ENCODE measurements at regions not wholly inside any gene's neighbourhood (a gene's known extent, or its start where the extent isn't known, plus 50 kb on each side); places are given as distances from the start of the nearest gene placed in this dataset.
"Not testable (repeated sequence)": the region's sequence is repeated elsewhere in the genome, so short reads cannot be mapped to it uniquely, and the experiment has no call there.

- TF ChIP-seq KLF10 (tag by site-specific recombination; IDR thresholded peaks at IDR 0.05): peak; percentile 72; the same call in 1 of the 2 replicates
- TF ChIP-seq ZBTB1 (tag by site-specific recombination; IDR thresholded peaks at IDR 0.05): peak; percentile 75; the same call in 1 of the 2 replicates
- peak; percentile 29 for TF ChIP-seq ZNF510 (tag by site-specific recombination; IDR thresholded peaks at IDR 0.05; ENCODE audit: insufficient replicate concordance)
- peak; percentile 68; the same call in 1 of the 2 replicates for TF ChIP-seq ZNF394 (tag by site-specific recombination; IDR thresholded peaks at IDR 0.05; ENCODE audit: borderline replicate concordance)
- TF ChIP-seq ZNF324 (tag by site-specific recombination; IDR thresholded peaks at IDR 0.05): no peak
- peak; percentile 91 for TF ChIP-seq ZNF398 (tag by site-specific recombination; IDR thresholded peaks at IDR 0.05)
- TF ChIP-seq WT1 (tag by site-specific recombination; IDR thresholded peaks at IDR 0.05): peak; percentile 70
- TF ChIP-seq SP7 (tag by site-specific recombination; IDR thresholded peaks at IDR 0.05): peak; percentile 94
- TF ChIP-seq ZSCAN18 (tag by site-specific recombination; IDR thresholded peaks at IDR 0.05): no peak
- TF ChIP-seq ZNF580 (tag by site-specific recombination; IDR thresholded peaks at IDR 0.05): peak; percentile 60; the same call in 1 of the 2 replicates
- TF ChIP-seq ZNF843 (tag by site-specific recombination; IDR thresholded peaks at IDR 0.05): peak; percentile 93
- peak; percentile 66 for TF ChIP-seq ZSCAN4 (tag by site-specific recombination; IDR thresholded peaks at IDR 0.05)
- TF ChIP-seq ZNF140 (tag by site-specific recombination; IDR thresholded peaks at IDR 0.05): no peak
These were observed 177.1 kb upstream of the SVIL start (continued) for GRCh38 chr10:29811751-29812427.

- Histone ChIP-seq H3K4me3 (ENCODE audit: low read depth, low read length) (no peak overlapping the region), H3K4me1 (ENCODE audit: control insufficient read depth, insufficient read depth, low read length) (peaks cover 14% of the 10 kb centered on the region), H3K36me3 (ENCODE audit: control insufficient read depth in 2 of 2, insufficient read depth in 1 of 2, low read length in 2 of 2) (no peaks in the 10 kb centered on the region), H3K9me3 (ENCODE audit: control insufficient read depth, insufficient read depth, low read depth, low read length) (no peaks in the 10 kb centered on the region), H3K27ac (ENCODE audit: extremely low read depth, low read depth, low read length) (peak overlapping the region; percentile 79; the same call in 1 of the 2 replicates)
- ChIA-PET CTCF (no interaction called here), POLR2A (no interaction called here)
- TF ChIP-seq PRDM6 (tag by site-specific recombination; IDR thresholded peaks at IDR 0.05): no peak
- no peak for TF ChIP-seq KLF8 (tag by site-specific recombination; IDR thresholded peaks at IDR 0.05)
- no peak for TF ChIP-seq ZNF621 (tag by site-specific recombination; IDR thresholded peaks at IDR 0.05)
- no peak for TF ChIP-seq ZNF785 (tag by site-specific recombination; IDR thresholded peaks at IDR 0.05)
- TF ChIP-seq ZSCAN18 (tag by site-specific recombination; IDR thresholded peaks at IDR 0.05): no peak
- TF ChIP-seq ZNF560 (tag by site-specific recombination; IDR thresholded peaks at IDR 0.05; ENCODE audit: borderline replicate concordance): no peak
- TF ChIP-seq ZNF558 (tag by site-specific recombination; IDR thresholded peaks at IDR 0.05): no peak
- TF ChIP-seq ZNF768 (tag by site-specific recombination; IDR thresholded peaks at IDR 0.05): no peak
- no peak for TF ChIP-seq ZNF202 (tag by site-specific recombination; IDR thresholded peaks at IDR 0.05; ENCODE audit: borderline replicate concordance)
- no peak for TF ChIP-seq ZBTB21 (tag by site-specific recombination; IDR thresholded peaks at IDR 0.05)
- TF ChIP-seq ZNF654 (tag by site-specific recombination; IDR thresholded peaks at IDR 0.05; ENCODE audit: low read depth): no peak
- TF ChIP-seq GLI4 (tag by site-specific recombination; IDR thresholded peaks at IDR 0.05): no peak
- no peak for TF ChIP-seq ZNF596 (tag by site-specific recombination; IDR thresholded peaks at IDR 0.05)
- no peak for TF ChIP-seq ZNF626 (tag by site-specific recombination; IDR thresholded peaks at IDR 0.05)
- no peak for TF ChIP-seq ZXDB (tag by site-specific recombination; IDR thresholded peaks at IDR 0.05)
These were observed 176.0 kb upstream of the SVIL start for GRCh38 chr10:29810816-29811215.

GRCh38 chr10:29810231-29810630 lies 175.5 kb upstream of the SVIL start:
- POLR2A ChIA-PET; H3K9me3 ChIP-seq (ENCODE audit: control insufficient read depth, insufficient read depth, low read depth, low read length); H3K36me3 ChIP-seq (ENCODE audit: control insufficient read depth in 2 of 2, insufficient read depth in 1 of 2, low read length in 2 of 2); H3K4me3 ChIP-seq (ENCODE audit: low read depth, low read length); H3K27ac ChIP-seq (ENCODE audit: extremely low read depth, low read depth, low read length); CTCF ChIA-PET: not testable (repeated sequence)
- H3K4me1 ChIP-seq (ENCODE audit: control insufficient read depth, insufficient read depth, low read length): peaks cover 14% of the 10 kb centered on the region
